ENCODE measurements at regions not wholly inside any gene's neighbourhood (a gene's known extent, or its start where the extent isn't known, plus 50 kb on each side); places are given as distances from the start of the nearest gene placed in this dataset.

DNA sequence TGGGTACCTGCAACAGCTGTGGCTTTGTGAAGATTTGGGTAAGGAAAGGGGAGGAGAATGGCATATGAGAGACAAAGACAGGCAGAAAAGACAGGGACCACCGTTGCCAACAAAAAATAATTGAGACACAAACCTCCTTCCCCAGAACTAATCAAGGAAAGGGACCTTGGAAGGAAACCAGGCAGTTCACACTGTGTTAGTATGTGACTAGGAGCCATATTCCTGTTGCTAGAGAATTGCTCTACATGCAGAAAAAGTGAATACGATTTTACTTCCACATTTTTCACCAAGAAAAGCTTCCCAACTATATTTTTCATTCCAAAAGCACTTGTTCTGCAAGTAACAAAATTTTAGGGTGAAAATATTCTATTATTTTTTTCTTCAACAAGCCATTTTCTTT lies 393.7 kb upstream of the ADAMTS9 start:
- H3K9me3 ChIP-seq: peaks cover 0 to 6% of the 10 kb centered on the region in 2 donors
- H3K4me3 ChIP-seq: no peak overlapping the region
- no peaks in the 10 kb centered on the region for H3K27me3 ChIP-seq
- no peak overlapping the region for H3K27ac ChIP-seq
- ATAC-seq (no peak), DNase-seq (no peak)
- TF ChIP-seq, protein P1, sequence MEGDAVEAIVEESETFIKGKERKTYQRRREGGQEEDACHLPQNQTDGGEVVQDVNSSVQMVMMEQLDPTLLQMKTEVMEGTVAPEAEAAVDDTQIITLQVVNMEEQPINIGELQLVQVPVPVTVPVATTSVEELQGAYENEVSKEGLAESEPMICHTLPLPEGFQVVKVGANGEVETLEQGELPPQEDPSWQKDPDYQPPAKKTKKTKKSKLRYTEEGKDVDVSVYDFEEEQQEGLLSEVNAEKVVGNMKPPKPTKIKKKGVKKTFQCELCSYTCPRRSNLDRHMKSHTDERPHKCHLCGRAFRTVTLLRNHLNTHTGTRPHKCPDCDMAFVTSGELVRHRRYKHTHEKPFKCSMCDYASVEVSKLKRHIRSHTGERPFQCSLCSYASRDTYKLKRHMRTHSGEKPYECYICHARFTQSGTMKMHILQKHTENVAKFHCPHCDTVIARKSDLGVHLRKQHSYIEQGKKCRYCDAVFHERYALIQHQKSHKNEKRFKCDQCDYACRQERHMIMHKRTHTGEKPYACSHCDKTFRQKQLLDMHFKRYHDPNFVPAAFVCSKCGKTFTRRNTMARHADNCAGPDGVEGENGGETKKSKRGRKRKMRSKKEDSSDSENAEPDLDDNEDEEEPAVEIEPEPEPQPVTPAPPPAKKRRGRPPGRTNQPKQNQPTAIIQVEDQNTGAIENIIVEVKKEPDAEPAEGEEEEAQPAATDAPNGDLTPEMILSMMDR (IDR thresholded peaks at IDR 0.05): no peak
- H3K4me1 ChIP-seq: no peaks in the 10 kb centered on the region
- H3K36me3 ChIP-seq: no peaks in the 10 kb centered on the region
- intact Hi-C loops (cut with DNase I): no loop called here

DNA sequence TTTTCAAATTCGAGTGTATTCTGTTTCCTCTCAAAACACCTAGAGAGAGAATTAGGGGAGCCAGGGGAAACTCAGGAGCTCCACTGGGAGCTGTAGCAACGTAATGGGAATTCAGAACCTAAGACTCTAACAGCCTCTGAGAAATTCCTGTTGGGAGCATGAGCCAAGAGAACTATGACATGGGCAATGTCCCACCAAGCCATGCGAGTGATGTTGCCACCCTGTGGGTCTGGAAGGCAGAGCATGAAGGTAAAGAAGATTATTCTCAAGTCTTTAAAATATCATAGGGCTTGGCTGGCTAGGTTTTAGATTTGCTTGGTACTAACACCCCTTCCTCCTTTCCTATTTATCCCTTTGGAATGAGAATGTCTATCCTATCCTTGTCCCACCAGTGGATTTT lies 392.6 kb upstream of the ADAMTS9 start:
- DNase-seq (no peak), ATAC-seq (no peak)
- H3K4me3 ChIP-seq: no peak overlapping the region
- no peaks in the 10 kb centered on the region for H3K4me1 ChIP-seq
- H3K27ac ChIP-seq: no peak overlapping the region
- intact Hi-C loops (cut with DNase I): no loop called here
- TF ChIP-seq, protein P1 (IDR thresholded peaks at IDR 0.05): no peak
- no peaks in the 10 kb centered on the region for H3K36me3 ChIP-seq
- peaks cover 0 to 7% of the 10 kb centered on the region in 2 donors for H3K9me3 ChIP-seq
- no peaks in the 10 kb centered on the region for H3K27me3 ChIP-seq

DNA sequence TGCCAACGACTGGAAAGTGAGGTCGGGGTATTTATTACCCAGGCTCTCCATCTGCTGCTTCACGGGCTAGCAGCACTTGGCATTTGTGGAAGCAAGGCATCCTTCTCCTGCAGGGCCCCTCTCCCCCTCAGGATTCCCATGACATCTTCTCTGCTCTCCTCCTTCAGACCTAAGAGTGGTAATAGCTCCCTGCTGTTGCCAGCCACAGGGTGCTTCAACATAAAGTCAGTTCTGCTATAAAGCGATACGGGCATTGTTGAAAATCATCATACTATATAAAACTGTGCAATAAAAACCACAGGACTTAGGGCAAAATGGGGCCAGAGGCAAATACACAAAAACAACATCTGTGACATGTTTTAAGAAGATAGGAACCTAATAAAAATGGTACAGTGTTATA lies 391.8 kb upstream of the ADAMTS9 start:
- H3K27ac ChIP-seq: no peak overlapping the region
- no peaks in the 10 kb centered on the region for H3K4me1 ChIP-seq
- TF ChIP-seq, protein P1 (IDR thresholded peaks at IDR 0.05): no peak
- H3K36me3 ChIP-seq: no peaks in the 10 kb centered on the region
- H3K9me3 ChIP-seq: peaks cover 0 to 9% of the 10 kb centered on the region in 2 donors
- intact Hi-C loops (cut with DNase I): no loop called here
- no peak overlapping the region for H3K4me3 ChIP-seq
- ATAC-seq: no peak
- no peaks in the 10 kb centered on the region for H3K27me3 ChIP-seq
- DNase-seq: no peak

DNA sequence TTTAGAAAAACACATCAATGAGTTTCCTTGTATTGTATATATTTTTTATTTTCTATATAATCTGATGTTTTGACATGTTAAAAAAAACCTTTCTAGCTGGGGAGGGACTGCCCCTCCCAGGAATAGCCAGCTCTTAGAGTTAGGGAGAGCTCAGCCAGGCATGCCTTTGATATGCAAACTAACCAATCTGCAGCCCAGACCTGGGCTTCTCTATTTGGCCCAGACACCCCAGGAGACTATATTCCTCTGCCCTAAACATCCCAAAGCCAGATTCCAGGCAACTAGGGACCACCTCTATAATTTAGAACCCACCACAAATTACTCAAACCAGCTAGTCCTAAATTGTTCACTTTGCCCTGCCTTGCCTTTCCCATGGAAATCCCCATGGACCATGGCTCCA lies 390.9 kb upstream of the ADAMTS9 start:
- ATAC-seq (no peak), DNase-seq (no peak)

GRCh38 chr3:65077124-65077523 lies 389.3 kb upstream of the ADAMTS9 start:
- Histone ChIP-seq H3K36me3 (no peaks in the 10 kb centered on the region), H3K4me1 (no peaks in the 10 kb centered on the region), H3K27me3 (no peaks in the 10 kb centered on the region), H3K27ac (no peak overlapping the region), H3K9me3 (peaks cover 0 to 9% of the 10 kb centered on the region in 2 donors), H3K4me3 (no peak overlapping the region)
- DNase-seq (no peak), ATAC-seq (no peak)
- TF ChIP-seq, protein P1 (IDR thresholded peaks at IDR 0.05): no peak
- intact Hi-C loops (cut with DNase I): no loop called here

More for the DNA sequence above, 390.9 kb upstream of the ADAMTS9 start:
- H3K9me3 ChIP-seq: peaks cover 0 to 9% of the 10 kb centered on the region in 2 donors
- no peak overlapping the region for H3K4me3 ChIP-seq
- no peak overlapping the region for H3K27ac ChIP-seq
- intact Hi-C loops (cut with DNase I): no loop called here
- TF ChIP-seq, protein P1 (IDR thresholded peaks at IDR 0.05): no peak
- no peaks in the 10 kb centered on the region for H3K4me1 ChIP-seq
- H3K36me3 ChIP-seq: no peaks in the 10 kb centered on the region
- no peaks in the 10 kb centered on the region for H3K27me3 ChIP-seq
